ENCODE measurements at regions not wholly inside any gene's neighbourhood (a gene's known extent, or its start where the extent isn't known, plus 50 kb on each side); places are given as distances from the start of the nearest gene placed in this dataset.

DNA sequence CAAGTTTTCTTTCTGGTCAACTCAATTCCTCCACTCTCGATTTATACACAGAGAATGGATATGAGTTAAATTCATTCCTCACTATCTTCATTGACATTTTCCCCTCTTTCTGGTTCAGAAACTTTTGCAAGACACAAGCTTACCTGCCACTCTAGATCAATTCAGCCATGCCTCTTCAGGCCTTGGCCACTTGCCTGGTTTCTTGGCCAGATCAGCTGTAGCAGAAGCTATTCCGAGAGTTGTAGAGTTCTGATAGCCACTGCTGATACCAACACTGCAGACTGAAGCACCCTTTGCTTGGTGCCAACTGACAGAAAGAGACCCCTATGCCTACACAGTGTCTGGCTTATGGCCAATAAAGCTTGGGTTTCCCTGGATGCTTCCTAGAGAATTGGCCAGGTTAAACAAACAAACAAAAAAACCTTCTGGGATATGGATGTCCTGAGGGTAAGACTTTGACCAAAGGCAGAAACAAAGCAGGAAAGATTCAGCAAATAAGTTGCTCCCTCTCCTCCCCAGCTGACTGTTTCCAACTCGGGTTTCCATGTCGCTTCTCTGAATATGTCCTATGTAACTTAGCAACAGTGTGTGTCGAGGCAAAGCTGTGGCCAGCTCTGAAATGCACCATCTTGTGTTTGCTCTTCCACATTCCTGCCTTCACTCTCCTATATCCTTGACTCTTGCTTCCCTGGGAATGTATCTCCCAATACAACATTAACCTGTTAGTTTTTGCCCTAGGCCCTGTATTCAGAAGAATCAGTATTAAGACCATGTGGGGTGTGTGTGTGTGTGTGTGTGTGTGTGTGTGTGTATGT, 521.6 kb downstream of the EPHA3 start (continued):
- TF ChIP-seq, protein P1, sequence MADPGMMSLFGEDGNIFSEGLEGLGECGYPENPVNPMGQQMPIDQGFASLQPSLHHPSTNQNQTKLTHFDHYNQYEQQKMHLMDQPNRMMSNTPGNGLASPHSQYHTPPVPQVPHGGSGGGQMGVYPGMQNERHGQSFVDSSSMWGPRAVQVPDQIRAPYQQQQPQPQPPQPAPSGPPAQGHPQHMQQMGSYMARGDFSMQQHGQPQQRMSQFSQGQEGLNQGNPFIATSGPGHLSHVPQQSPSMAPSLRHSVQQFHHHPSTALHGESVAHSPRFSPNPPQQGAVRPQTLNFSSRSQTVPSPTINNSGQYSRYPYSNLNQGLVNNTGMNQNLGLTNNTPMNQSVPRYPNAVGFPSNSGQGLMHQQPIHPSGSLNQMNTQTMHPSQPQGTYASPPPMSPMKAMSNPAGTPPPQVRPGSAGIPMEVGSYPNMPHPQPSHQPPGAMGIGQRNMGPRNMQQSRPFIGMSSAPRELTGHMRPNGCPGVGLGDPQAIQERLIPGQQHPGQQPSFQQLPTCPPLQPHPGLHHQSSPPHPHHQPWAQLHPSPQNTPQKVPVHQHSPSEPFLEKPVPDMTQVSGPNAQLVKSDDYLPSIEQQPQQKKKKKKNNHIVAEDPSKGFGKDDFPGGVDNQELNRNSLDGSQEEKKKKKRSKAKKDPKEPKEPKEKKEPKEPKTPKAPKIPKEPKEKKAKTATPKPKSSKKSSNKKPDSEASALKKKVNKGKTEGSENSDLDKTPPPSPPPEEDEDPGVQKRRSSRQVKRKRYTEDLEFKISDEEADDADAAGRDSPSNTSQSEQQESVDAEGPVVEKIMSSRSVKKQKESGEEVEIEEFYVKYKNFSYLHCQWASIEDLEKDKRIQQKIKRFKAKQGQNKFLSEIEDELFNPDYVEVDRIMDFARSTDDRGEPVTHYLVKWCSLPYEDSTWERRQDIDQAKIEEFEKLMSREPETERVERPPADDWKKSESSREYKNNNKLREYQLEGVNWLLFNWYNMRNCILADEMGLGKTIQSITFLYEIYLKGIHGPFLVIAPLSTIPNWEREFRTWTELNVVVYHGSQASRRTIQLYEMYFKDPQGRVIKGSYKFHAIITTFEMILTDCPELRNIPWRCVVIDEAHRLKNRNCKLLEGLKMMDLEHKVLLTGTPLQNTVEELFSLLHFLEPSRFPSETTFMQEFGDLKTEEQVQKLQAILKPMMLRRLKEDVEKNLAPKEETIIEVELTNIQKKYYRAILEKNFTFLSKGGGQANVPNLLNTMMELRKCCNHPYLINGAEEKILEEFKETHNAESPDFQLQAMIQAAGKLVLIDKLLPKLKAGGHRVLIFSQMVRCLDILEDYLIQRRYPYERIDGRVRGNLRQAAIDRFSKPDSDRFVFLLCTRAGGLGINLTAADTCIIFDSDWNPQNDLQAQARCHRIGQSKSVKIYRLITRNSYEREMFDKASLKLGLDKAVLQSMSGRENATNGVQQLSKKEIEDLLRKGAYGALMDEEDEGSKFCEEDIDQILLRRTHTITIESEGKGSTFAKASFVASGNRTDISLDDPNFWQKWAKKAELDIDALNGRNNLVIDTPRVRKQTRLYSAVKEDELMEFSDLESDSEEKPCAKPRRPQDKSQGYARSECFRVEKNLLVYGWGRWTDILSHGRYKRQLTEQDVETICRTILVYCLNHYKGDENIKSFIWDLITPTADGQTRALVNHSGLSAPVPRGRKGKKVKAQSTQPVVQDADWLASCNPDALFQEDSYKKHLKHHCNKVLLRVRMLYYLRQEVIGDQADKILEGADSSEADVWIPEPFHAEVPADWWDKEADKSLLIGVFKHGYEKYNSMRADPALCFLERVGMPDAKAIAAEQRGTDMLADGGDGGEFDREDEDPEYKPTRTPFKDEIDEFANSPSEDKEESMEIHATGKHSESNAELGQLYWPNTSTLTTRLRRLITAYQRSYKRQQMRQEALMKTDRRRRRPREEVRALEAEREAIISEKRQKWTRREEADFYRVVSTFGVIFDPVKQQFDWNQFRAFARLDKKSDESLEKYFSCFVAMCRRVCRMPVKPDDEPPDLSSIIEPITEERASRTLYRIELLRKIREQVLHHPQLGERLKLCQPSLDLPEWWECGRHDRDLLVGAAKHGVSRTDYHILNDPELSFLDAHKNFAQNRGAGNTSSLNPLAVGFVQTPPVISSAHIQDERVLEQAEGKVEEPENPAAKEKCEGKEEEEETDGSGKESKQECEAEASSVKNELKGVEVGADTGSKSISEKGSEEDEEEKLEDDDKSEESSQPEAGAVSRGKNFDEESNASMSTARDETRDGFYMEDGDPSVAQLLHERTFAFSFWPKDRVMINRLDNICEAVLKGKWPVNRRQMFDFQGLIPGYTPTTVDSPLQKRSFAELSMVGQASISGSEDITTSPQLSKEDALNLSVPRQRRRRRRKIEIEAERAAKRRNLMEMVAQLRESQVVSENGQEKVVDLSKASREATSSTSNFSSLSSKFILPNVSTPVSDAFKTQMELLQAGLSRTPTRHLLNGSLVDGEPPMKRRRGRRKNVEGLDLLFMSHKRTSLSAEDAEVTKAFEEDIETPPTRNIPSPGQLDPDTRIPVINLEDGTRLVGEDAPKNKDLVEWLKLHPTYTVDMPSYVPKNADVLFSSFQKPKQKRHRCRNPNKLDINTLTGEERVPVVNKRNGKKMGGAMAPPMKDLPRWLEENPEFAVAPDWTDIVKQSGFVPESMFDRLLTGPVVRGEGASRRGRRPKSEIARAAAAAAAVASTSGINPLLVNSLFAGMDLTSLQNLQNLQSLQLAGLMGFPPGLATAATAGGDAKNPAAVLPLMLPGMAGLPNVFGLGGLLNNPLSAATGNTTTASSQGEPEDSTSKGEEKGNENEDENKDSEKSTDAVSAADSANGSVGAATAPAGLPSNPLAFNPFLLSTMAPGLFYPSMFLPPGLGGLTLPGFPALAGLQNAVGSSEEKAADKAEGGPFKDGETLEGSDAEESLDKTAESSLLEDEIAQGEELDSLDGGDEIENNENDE (IDR thresholded peaks at IDR 0.05; ENCODE audit: insufficient replicate concordance, low read length): no peak
- TF ChIP-seq CBX5 (IDR thresholded peaks at IDR 0.05; ENCODE audit: low read depth, low read length) (no peak), CREB1 (IDR thresholded peaks at IDR 0.05) (no peak), CHD2 (IDR thresholded peaks at IDR 0.05; ENCODE audit: low read length) (no peak), JUND (IDR thresholded peaks at IDR 0.05; ENCODE audit: low read length) (no peak), KDM1A (IDR thresholded peaks at IDR 0.05; ENCODE audit: borderline replicate concordance, low read length) (no peak), NANOG (IDR thresholded peaks at IDR 0.05; ENCODE audit: insufficient read depth, low read depth, low read length, poor library complexity, severe bottlenecking) (no peak), CEBPB (IDR thresholded peaks at IDR 0.05; ENCODE audit: low read depth, low read length) (no peak)

All from H1 (cell line).